ENCODE measurements at regions not wholly inside any gene's neighbourhood (a gene's known extent, or its start where the extent isn't known, plus 50 kb on each side); places are given as distances from the start of the nearest gene placed in this dataset.

DNA sequence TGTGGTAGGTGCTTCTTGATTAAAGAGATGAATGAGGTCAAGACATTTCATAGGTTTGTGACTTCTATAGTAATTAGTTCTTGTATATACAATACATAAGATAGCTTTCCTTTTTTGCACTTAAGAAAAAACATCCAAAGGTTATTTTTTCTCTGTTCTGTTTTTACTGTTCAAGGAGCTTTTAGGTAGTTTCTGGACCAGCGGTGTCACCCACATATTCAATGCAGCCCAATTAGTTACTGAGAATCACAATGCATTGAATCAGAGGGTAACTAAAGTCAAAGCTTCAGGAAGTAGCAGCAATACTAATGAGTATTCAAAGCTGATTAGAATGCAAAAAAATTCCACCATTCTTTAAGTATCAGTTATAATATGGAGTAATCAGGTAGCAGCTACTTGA lies 211.6 kb downstream of the SH2D1A start:
- DNase-seq, result no peak
- Histone ChIP-seq H3K36me3 (no peaks in the 10 kb centered on the region), H3K27me3 (replicated peaks in 1 of 7) (no peaks in the 10 kb centered on the region), H3K27ac (no peak overlapping the region), H3K4me3 (no peak overlapping the region), H3K4me1 (no peaks in the 10 kb centered on the region), H3K9me3 (no peaks in the 10 kb centered on the region)
- 56 to 89% (median 80%) methylated on average over 1 of the region's 1 CpG for WGBS, 5 donors
- no peak for TF ChIP-seq POLR2A (IDR thresholded peaks at IDR 0.05)
- TF ChIP-seq, protein P1, sequence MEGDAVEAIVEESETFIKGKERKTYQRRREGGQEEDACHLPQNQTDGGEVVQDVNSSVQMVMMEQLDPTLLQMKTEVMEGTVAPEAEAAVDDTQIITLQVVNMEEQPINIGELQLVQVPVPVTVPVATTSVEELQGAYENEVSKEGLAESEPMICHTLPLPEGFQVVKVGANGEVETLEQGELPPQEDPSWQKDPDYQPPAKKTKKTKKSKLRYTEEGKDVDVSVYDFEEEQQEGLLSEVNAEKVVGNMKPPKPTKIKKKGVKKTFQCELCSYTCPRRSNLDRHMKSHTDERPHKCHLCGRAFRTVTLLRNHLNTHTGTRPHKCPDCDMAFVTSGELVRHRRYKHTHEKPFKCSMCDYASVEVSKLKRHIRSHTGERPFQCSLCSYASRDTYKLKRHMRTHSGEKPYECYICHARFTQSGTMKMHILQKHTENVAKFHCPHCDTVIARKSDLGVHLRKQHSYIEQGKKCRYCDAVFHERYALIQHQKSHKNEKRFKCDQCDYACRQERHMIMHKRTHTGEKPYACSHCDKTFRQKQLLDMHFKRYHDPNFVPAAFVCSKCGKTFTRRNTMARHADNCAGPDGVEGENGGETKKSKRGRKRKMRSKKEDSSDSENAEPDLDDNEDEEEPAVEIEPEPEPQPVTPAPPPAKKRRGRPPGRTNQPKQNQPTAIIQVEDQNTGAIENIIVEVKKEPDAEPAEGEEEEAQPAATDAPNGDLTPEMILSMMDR (IDR thresholded peaks at IDR 0.05 in 8 of 11, conservative IDR thresholded peaks at IDR 0.05 in 3 of 11), result no peak
- no peak for TF ChIP-seq POLR2AphosphoS5 (IDR thresholded peaks at IDR 0.05)
- intact Hi-C loops (cut with DNase I; ENCODE audit: low total_unique reads), result no loop called here

DNA sequence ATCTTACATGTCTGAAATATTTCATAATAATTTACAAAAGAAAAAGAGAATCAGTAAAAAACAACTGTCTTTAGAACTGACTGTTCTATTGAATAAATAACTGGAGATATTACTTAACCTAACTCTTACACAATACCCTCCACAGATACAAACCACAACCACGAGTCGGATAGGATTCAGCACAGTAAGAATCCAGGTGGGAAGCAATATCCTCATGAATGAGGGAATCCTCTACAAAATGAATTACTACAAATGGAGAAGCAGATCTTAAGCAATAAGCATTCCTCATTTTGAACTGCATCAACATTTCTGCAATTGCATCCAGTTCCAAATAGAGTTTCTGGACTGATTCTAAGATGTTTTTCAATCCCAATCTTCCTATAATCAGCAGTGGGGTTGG lies 227.1 kb downstream of the SH2D1A start:
- no peak for TF ChIP-seq POLR2A (IDR thresholded peaks at IDR 0.05)
- TF ChIP-seq, protein P1 (IDR thresholded peaks at IDR 0.05 in 8 of 11, conservative IDR thresholded peaks at IDR 0.05 in 3 of 11), result no peak
- no peak for TF ChIP-seq POLR2AphosphoS5 (IDR thresholded peaks at IDR 0.05)
- H3K27ac ChIP-seq, result no peak overlapping the region
- no peaks in the 10 kb centered on the region for H3K27me3 ChIP-seq (replicated peaks in 1 of 7)
- no peak for DNase-seq
- 40 to 80% (median 50%) methylated on average over 2 of the region's 2 CpGs for WGBS, 5 donors
- H3K4me3 ChIP-seq, result no peak overlapping the region
- intact Hi-C loops (cut with DNase I; ENCODE audit: low total_unique reads), result no loop called here
- H3K36me3 ChIP-seq, result no peaks in the 10 kb centered on the region
- H3K4me1 ChIP-seq, result no peaks in the 10 kb centered on the region
- H3K9me3 ChIP-seq, result no peaks in the 10 kb centered on the region

DNA sequence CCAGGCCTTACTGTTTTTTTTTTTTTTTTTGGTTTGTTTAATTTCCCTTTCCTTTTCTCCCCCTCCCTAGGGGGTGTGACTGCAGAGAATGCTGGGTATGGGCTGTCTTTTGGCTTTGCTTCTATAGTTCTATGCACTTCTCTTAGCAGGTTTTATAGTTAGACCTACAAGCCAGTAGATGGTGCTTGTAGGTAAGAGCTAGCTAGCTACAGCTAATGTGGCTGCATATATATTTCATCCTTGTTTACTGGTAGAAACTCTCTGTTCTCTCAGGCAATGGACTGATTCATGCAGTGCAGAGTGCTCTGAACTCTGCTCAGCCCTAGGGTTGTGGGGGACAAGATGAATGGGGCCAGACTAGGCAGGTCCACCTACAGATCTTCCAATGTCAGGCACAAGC lies 246.4 kb downstream of the SH2D1A start:
- DNase-seq, result no peak
- intact Hi-C loops (cut with DNase I; ENCODE audit: low total_unique reads), result no loop called here
- H3K27ac ChIP-seq, result no peak overlapping the region

DNA sequence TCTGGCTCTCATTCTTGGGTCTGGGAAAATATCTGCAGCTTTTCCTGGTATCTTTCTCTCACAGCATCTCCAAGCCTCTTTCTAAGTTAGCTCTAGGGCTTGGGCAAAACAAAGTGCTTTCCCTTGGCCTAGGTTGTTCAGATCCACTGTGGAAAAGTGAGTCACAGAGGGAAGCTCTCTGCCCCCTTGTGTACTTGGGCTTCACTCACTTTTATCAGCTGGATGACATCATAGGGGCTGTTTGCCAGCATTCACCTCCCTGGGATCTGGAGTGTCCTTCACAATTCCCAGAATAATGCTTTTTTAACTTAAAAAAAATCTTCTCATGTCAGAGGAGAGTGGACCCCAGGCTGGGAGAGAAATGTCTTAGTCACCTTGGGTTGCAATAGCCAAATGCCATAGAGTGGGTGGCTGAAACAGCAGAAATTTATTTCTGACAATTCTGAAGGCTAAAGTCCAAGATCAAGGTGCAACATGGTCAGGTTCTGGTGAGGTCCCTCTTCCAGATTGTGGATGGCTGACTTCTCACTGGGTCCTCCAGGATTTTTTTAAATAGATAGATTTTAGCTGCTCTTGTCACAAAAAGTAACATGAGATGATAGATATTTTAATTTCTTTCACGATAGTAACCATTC lies 247.8 kb downstream of the SH2D1A start:
- no peaks in the 10 kb centered on the region for H3K4me1 ChIP-seq
- TF ChIP-seq, protein P1 (IDR thresholded peaks at IDR 0.05 in 8 of 11, conservative IDR thresholded peaks at IDR 0.05 in 3 of 11), result no peak
- no peak for TF ChIP-seq POLR2A (IDR thresholded peaks at IDR 0.05)
- no peak for TF ChIP-seq POLR2AphosphoS5 (IDR thresholded peaks at IDR 0.05)
- no peaks in the 10 kb centered on the region for H3K27me3 ChIP-seq (replicated peaks in 1 of 7)
- no peak overlapping the region for H3K4me3 ChIP-seq
- WGBS, 5 donors, result 56 to 91% (median 73%) methylated on average over 1 of the region's 1 CpG
- H3K36me3 ChIP-seq, result no peaks in the 10 kb centered on the region
- DNase-seq, result no peak
- no peak overlapping the region for H3K27ac ChIP-seq
- no peaks in the 10 kb centered on the region for H3K9me3 ChIP-seq
- intact Hi-C loops (cut with DNase I; ENCODE audit: low total_unique reads), result no loop called here

More for the DNA sequence above, 246.4 kb downstream of the SH2D1A start:
- peaks cover 0 to 11% (median 0%) of the 10 kb centered on the region in 8 donors for H3K9me3 ChIP-seq
- no peak overlapping the region for H3K4me3 ChIP-seq
- H3K4me1 ChIP-seq, result no peaks in the 10 kb centered on the region
- H3K27me3 ChIP-seq (replicated peaks in 1 of 7), result no peaks in the 10 kb centered on the region
- no peaks in the 10 kb centered on the region for H3K36me3 ChIP-seq
- TF ChIP-seq POLR2AphosphoS5 (IDR thresholded peaks at IDR 0.05) (no peak), POLR2A (IDR thresholded peaks at IDR 0.05) (no peak)
- TF ChIP-seq, protein P1 (IDR thresholded peaks at IDR 0.05 in 8 of 11, conservative IDR thresholded peaks at IDR 0.05 in 3 of 11), result no peak
